HS-5 (cell line): ENCODE measurements at regions not wholly inside any gene's neighbourhood (a gene's known extent, or its start where the extent isn't known, plus 50 kb on each side); places are given as distances from the start of the nearest gene placed in this dataset.
A peak's percentile ranks its signal among the peaks of the same experiment; 100 is the strongest.
"Not testable (repeated sequence)": the region's sequence is repeated elsewhere in the genome, so short reads cannot be mapped to it uniquely, and the experiment has no call there.

Experiments
- DNase-seq: peaks from one replicate; pipeline ENCODE4 v3.0.0-alpha.2; 2012; ENCODE audit warnings: low read depth

DNA sequence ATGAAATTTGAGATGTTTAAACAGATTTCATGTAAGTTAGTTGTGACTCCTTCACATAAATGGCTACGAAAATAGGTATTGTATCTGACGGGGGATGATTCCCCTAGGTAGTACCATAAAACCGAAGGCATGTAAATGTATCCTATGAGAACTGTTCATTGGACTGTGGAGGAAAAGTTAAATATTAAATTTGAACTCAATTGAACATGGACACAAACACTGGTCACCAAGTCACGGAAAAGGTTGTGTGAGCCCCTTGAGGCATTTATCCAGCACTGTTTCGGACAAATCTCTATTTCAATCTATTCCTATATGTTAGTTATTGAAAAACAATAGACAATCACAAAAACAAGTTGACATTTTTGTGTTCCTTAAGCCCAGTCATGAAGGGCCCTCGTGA lies 1014.3 kb upstream of the NOVA1 start:
- no peak for DNase-seq

DNA sequence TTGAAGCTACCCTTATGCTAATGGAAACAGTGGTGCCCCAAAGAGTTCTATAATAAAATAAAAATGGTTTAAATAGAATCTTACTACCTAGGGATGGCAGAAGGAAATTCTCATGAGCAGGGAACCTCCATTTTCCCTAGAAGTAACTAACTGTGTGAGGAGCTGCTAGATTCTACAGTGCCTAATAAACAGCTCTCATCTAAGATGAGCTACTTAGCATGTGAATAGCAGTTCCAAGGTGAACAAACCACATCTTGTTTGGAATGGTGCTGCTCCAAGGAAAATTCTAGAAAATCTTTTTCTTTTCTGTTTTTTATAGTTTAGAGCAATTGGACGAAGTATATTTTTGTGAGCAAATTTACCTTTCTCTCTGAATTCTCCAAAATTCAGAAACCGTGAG lies 1015.3 kb upstream of the NOVA1 start:
- no peak for DNase-seq

DNA sequence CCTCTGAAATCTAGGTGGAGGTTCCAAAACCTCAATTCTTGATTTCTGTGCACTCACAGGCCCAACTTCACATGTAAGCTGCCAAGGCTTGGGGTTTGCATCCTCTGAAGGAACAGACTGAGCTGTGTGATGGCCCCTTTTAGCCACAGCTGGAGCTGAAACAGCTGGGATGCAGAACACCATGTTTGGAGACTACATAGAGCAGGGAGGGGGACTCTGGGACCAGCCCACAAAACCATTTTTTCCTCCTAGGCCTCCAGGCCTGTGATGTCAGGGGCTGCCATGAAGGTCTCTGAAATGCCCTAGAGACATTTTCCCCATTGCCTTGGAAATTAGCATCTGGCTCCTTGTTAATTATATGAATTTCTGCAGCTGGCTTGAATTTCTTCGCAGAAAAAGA lies 1025.9 kb upstream of the NOVA1 start:
- DNase-seq: no peak

DNA sequence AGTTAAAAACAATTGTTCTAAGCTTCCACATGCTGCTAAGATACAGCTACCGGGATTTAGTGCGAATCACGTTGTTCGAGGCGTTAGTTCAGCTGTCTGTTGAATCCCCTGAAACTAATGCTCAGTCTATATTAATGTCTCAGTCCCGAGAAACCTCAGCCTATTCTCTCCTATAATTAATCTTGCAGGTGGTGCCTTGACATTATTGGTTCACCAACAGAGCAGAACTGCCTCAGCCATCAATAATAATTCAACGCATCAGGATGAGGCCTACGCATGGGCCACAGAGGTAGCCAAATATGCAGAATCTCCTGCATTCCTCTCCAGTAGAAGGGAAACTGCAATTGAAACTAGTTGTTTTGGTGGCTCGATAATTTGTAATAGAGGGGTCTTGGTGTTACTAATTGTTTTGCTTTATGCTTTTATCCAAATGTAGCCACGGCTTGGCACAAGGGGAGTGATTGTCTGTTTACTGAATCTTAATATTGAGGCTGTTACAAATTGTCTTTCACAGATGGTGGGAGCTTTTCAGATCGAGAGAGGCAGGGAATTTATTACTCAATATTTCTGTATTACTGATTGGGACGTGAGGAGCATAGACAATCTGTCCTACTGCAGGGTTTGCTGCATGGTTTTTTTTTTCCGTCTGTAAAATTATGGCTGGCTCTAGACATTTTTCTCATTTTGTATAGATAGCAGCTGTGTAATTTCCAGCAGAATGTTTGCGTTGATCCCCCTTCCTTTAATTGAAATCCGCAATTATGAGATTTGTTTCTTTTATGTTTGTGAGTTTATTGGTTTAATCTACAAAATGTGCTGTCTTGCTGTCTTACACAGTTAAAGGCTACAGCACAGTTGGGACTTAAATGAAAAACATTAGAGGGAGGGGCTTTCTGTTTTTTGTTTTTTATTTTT lies 1036.5 kb upstream of the NOVA1 start:
- no peak for DNase-seq

GRCh38 chr14:27640688-27641087 lies 1042.9 kb upstream of the NOVA1 start:
- not testable (repeated sequence) for DNase-seq

DNA sequence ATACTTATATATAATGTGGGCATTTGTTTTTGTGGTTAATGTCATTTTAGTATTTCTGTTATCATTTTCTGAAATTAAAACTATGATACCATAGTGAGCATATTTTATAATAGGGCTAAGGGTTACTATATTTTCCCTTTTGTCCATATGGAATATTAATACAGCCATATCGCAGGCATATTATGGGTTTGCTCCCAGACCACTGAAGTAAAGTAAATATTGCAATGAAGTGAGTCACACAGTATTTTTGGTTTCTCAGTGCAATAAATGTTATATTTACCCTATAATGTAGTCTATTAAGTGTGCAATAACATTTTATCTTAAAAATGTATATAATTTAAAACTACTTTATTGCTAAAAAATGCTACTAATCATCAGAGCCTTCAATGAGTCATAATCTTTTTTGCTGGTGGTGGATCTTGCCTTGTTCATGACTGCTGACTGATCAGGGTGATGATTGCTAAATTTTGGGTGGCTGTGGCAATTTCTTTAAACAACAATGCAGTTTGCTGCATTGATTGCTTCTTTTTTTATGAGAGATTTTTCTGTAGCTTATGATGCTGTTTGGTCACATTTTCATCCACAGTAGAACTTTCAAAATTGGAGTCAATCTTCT lies 1044.5 kb upstream of the NOVA1 start:
- no peak for DNase-seq

DNA sequence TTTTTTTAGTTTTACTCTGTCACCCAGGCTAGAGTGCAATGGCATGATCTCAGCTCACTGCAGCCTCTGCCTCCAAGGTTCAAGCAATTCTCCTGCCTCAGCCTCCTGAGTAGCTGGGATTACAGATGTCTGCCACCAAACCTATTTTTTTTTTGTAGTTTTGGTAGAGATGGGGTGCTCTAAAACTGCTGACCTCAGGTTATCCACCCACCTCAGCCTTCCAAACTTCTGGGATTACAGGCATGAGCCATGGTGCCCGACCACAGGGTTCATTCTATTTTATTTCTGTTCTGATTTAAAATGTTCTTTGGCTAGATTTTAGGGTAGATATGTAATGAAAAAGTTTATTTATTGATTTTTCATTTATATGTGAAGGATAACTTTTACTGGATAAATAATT lies 1062.8 kb upstream of the NOVA1 start:
- DNase-seq: no peak

DNA sequence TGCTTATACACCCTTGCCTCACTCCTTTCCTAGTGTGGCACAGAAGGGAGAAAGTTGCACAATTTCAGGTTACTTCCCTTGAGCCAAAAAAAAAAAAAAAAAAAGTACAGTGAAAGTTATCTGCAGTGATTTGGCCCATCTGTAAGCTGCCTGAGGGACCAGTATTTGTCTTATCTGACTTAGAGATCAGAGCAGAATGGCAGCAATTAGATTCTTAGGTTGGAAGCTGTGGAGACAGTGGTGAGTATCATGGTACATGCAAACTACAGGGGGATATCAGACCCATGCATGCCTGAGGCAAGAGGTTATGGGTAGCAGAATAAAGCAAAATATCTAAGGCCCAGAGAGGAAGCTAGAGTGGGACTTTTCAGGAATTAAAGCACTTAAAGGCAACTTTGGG lies 1070.7 kb upstream of the NOVA1 start:
- no peak for DNase-seq

GRCh38 chr14:27672047-27672446 lies 1074.2 kb upstream of the NOVA1 start:
- DNase-seq: no peak

GRCh38 chr14:27672811-27673737 lies 1075.2 kb upstream of the NOVA1 start:
- not testable (repeated sequence) for DNase-seq

DNA sequence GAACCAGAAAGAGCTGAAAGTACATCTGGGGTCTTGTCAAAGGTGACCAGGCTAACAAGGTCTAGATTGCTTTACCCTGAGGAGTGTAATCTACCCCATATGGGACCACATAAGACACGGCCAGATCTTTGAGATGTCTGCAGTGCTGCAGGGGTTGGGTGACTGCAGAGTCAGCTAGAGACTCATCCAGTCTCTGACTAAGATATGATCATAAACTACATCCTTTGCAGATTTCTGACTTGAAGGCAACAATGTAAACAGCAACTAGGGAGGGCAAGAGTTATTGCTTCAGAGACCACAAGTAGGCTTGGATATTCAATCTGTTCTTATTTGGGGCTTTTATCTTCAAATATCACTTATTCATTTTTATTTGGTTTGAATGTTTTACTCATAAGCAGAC lies 1080.5 kb upstream of the FOXG1 start:
- peak; percentile 10 for DNase-seq

DNA sequence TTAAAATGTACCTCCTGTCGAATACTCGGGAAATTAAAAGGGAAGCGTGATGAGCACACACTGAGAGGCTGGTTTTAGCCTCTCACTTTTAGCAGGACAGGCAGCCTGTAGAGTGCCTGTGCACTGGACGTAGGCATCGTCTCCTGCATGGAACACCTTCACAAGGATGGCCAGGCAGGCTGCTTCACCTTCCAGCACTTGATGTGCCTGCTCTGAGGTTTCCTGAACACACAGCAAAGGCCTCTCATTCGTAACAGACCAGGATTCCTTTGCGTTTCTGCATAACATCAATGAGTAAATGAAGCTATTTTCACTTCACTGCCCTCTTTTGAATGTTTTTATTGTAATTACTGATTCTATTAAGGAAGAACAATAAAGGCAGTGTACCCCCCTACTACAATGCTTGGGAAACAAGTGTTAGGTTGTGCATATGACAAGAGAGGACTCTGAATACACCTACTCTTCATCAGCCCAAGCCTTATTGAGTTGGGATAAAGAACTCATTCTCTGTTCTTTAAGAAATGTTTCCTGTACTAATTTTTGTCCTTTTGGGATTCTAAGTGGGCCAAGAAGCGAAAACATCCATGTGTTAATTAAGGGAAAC lies 1077.6 kb upstream of the FOXG1 start:
- no peak for DNase-seq

DNA sequence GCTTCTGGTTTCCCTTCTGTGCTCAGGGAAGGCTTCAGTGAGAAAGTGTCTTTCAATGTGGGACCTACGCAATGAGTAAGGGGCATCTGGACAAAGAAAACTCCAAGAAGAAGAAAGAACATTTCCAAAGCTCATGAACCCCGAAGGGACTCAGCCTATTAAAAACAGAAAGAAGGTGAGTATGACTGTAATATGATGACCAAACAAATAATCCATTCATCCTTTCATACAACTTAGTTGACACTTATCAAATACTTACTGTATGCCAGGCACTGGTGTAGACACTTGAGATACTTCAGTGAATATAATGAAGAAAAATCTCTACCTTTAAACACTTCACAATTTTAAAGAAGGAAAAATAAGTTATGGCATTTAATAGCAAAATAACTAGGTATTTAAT lies 1054.2 kb upstream of the FOXG1 start:
- no peak for DNase-seq

GRCh38 chr14:27715561-27715960 lies 1051.0 kb upstream of the FOXG1 start:
- no peak for DNase-seq

- DNase-seq: no peak
These were observed 1044.8 kb upstream of the FOXG1 start for GRCh38 chr14:27721760-27722159.

DNA sequence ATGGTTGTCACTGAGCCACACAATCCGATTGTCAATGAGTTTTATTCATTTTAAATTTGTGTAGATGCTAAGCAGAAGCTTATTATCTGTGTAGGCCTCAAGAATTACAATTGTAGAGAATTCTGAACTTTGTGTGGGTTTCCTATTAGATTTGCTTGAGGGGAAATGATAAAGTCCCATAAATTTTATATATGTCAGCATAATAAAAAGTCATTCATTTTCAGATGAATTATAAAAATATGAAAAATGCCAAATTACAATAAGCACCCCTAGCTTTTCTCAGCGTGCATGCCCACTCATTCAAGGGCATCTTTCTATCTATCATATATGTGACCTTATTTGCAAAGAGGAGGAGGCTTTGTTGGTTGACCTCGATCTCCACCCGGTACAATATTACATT lies 1041.1 kb upstream of the FOXG1 start:
- no peak for DNase-seq

DNA sequence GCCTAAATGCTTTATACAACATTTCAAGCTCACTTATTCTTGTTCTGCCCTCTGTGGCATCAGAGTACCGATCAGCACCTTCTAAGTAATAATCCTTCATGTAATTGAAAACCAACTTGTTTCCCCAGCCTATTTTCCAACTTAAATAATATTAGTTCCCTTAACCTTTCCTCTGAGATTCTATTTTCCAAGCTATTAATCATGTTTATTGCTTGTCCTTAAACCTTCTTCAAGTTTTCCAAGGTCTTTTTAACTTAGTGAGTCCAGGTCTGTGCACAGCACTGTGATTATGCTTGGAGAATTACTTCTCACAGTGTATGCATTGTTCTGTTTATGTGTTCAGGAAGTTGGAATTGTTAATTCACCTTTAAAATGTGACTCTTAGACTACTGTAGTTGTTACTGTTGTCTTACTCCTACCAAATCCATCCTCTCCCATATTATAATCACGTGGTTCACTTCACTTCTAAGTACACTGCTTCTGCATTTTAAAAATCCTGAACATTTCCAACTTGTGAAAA lies 1039.3 kb upstream of the FOXG1 start:
- DNase-seq: no peak

DNA sequence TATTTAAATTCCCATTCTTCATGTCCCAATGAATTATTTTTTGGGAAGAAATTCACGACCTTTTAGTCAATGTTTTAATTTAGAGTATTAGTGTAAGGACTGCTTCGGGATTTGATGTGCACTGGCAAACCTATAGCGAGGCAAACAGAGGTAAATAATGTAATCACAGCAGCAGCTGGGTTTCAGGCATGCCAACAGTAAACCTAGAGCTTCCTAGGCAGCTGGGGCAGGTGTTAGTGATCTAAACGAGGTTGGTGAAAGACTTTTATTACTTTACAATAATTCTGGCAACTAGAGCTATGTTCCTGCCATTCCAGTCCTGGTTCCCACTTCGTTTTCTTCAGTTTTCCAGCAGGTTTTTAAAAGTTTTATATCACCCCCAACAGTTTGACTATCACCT lies 1036.4 kb upstream of the FOXG1 start:
- no peak for DNase-seq

GRCh38 chr14:27739657-27740156 lies 1026.9 kb upstream of the FOXG1 start:
- DNase-seq: no peak

- DNase-seq: peak; percentile 26
These were observed 1016.5 kb upstream of the FOXG1 start for GRCh38 chr14:27750114-27750513.

GRCh38 chr14:27757642-27758041 lies 1008.9 kb upstream of the FOXG1 start:
- not testable (repeated sequence) for DNase-seq

DNA sequence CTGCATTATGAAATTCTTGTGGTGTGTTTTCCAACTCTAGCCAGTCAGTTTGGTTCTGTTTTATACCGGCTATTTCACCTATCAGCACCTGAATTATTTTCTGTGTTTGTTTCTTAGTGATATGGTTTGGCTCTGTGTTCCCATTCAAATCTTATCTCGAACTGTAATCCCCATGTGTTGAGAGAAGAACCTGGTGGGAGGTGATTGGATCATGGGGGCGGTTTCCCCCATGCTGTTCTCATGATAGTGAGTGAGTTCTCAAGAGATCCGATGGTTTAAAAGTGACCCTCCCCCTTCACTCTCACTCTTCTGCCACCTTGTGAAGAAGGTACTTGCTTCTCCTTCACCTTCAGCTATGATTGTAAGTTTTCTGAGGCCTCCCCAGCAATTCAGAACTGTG lies 1006.2 kb upstream of the FOXG1 start:
- not testable (repeated sequence) for DNase-seq
